DND-41 (cell line): ENCODE measurements at regions not wholly inside any gene's neighbourhood (a gene's known extent, or its start where the extent isn't known, plus 50 kb on each side); places are given as distances from the start of the nearest gene placed in this dataset.

Experiments used
- ATAC-seq: fragments of 200-7000 bp; cut with Tn5 transposase; 3 replicates; pipeline ENCODE4 v1.9.1; 2021; ENCODE audit warnings: low read depth; ENCODE audit not compliant: insufficient read depth
- DNase-seq: peaks from one replicate; pipeline ENCODE4 v3.0.0-alpha.2; 2020
- H2AFZ ChIP-seq: 2 replicates; pipeline ENCODE4 v1.6.0; 2012; ENCODE audit warnings: low read depth, low read length
- H3K27ac ChIP-seq: 2 replicates; pipeline ENCODE4 v1.5.1; 2012; ENCODE audit warnings: low read length, inconsistent platforms
- H3K27me3 ChIP-seq: fragments of 200-600 bp; sonication (generic); 2 replicates; pipeline ENCODE4 v1.6.0; 2012; ENCODE audit warnings: low read length, mild to moderate bottlenecking, inconsistent platforms; ENCODE audit not compliant: insufficient read depth, poor library complexity
- H3K36me3 ChIP-seq: 2 replicates; pipeline ENCODE4 v1.5.1; 2012; ENCODE audit warnings: low read length, inconsistent platforms; ENCODE audit not compliant: insufficient read depth
- H3K4me1 ChIP-seq: 2 replicates; pipeline ENCODE4 v1.5.1; 2012; ENCODE audit warnings: mild to moderate bottlenecking, low read length; ENCODE audit not compliant: insufficient read depth
- H3K4me2 ChIP-seq: 2 replicates; pipeline ENCODE4 v1.6.0; 2012; ENCODE audit warnings: mild to moderate bottlenecking, moderate library complexity, low read length, inconsistent platforms; ENCODE audit not compliant: insufficient read depth
- H3K4me3 ChIP-seq, 2 experiments: fragments of 200-600 bp in 1 of 2; shearing (Covaris generic) in 1 of 2; 2 replicates each; pipeline ENCODE4 v1.5.1; 2012 to 2016; ENCODE audit warnings: inconsistent platforms in 2 of 2, low read length in 2 of 2, mild to moderate bottlenecking in 2 of 2, low read depth in 1 of 2, moderate library complexity in 1 of 2
- H3K79me2 ChIP-seq: 2 replicates; pipeline ENCODE4 v1.6.0; 2012; ENCODE audit warnings: low read length, inconsistent platforms; ENCODE audit not compliant: insufficient read depth
- H3K9ac ChIP-seq: 2 replicates; pipeline ENCODE4 v1.6.0; 2012; ENCODE audit warnings: low read depth, mild to moderate bottlenecking, inconsistent platforms, low read length, moderate library complexity
- H3K9me3 ChIP-seq: 2 replicates; pipeline ENCODE4 v1.5.1; 2012; ENCODE audit warnings: low read length, moderate library complexity, mild to moderate bottlenecking, inconsistent platforms; ENCODE audit not compliant: insufficient read depth, severe bottlenecking
- H4K20me1 ChIP-seq: 2 replicates; pipeline ENCODE4 v1.6.0; 2012; ENCODE audit warnings: low read length; ENCODE audit not compliant: insufficient read depth
- EZH2 ChIP-seq: IDR thresholded peaks from 3 replicates; pipeline ENCODE4 v1.6.1; 2012; ENCODE audit warnings: borderline replicate concordance, low read depth, mild to moderate bottlenecking, moderate library complexity, low read length, inconsistent platforms; ENCODE audit not compliant: severe bottlenecking
- TF ChIP-seq, protein P1 (sequence below): IDR thresholded peaks from 2 replicates; pipeline ENCODE4 v1.5.1; 2012; ENCODE audit warnings: borderline replicate concordance, low read length, moderate library complexity, mild to moderate bottlenecking; ENCODE audit not compliant: poor library complexity, severe bottlenecking; ENCODE audit errors: extremely low read depth

- DNase-seq, result no peak
- H3K36me3 ChIP-seq, result no peaks in the 10 kb centered on the region
- H4K20me1 ChIP-seq, result no peaks in the 10 kb centered on the region
- H3K9me3 ChIP-seq, result no peaks in the 10 kb centered on the region
- no peak for ATAC-seq
- no peak overlapping the region for H3K9ac ChIP-seq
- no peak overlapping the region for H3K27ac ChIP-seq
- H3K4me1 ChIP-seq, result peaks cover 13% of the 10 kb centered on the region
- TF ChIP-seq, protein P1, sequence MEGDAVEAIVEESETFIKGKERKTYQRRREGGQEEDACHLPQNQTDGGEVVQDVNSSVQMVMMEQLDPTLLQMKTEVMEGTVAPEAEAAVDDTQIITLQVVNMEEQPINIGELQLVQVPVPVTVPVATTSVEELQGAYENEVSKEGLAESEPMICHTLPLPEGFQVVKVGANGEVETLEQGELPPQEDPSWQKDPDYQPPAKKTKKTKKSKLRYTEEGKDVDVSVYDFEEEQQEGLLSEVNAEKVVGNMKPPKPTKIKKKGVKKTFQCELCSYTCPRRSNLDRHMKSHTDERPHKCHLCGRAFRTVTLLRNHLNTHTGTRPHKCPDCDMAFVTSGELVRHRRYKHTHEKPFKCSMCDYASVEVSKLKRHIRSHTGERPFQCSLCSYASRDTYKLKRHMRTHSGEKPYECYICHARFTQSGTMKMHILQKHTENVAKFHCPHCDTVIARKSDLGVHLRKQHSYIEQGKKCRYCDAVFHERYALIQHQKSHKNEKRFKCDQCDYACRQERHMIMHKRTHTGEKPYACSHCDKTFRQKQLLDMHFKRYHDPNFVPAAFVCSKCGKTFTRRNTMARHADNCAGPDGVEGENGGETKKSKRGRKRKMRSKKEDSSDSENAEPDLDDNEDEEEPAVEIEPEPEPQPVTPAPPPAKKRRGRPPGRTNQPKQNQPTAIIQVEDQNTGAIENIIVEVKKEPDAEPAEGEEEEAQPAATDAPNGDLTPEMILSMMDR, result no peak
- TF ChIP-seq EZH2, result no peak
- H2AFZ ChIP-seq, result no peak overlapping the region
- H3K27me3 ChIP-seq, result no peaks in the 10 kb centered on the region
- H3K4me3 ChIP-seq, result no peak overlapping the region
- H3K79me2 ChIP-seq, result no peaks in the 10 kb centered on the region
- H3K4me2 ChIP-seq, result no peak overlapping the region
These were observed 2216.7 kb upstream of the PCDH20 start for GRCh38 chr13:63632321-63632720.

- H3K4me3 ChIP-seq, result no peak overlapping the region
- no peaks in the 10 kb centered on the region for H4K20me1 ChIP-seq
- H3K4me1 ChIP-seq, result peaks cover under 1% of the 10 kb centered on the region; the same call in 1 of the 2 replicates
- H3K27me3 ChIP-seq, result no peaks in the 10 kb centered on the region
- H3K9me3 ChIP-seq, result no peaks in the 10 kb centered on the region
- no peak overlapping the region for H2AFZ ChIP-seq
- no peaks in the 10 kb centered on the region for H3K36me3 ChIP-seq
- DNase-seq (no peak), ATAC-seq (no peak)
- no peak overlapping the region for H3K27ac ChIP-seq
- H3K4me2 ChIP-seq, result no peak overlapping the region
- no peak for TF ChIP-seq EZH2
- TF ChIP-seq, protein P1, result no peak
- H3K79me2 ChIP-seq, result no peaks in the 10 kb centered on the region
- H3K9ac ChIP-seq, result no peak overlapping the region
These were observed 2215.4 kb upstream of the PCDH20 start for GRCh38 chr13:63631006-63631405.

GRCh38 chr13:63629591-63629990 lies 2213.9 kb upstream of the PCDH20 start:
- H3K4me3 ChIP-seq, result no peak overlapping the region
- TF ChIP-seq, protein P1, result no peak
- no peak for TF ChIP-seq EZH2
- DNase-seq (no peak), ATAC-seq (no peak)
- no peaks in the 10 kb centered on the region for H3K4me1 ChIP-seq
- no peaks in the 10 kb centered on the region for H3K36me3 ChIP-seq
- no peaks in the 10 kb centered on the region for H4K20me1 ChIP-seq
- H2AFZ ChIP-seq, result no peak overlapping the region
- no peaks in the 10 kb centered on the region for H3K9me3 ChIP-seq
- H3K4me2 ChIP-seq, result no peak overlapping the region
- H3K9ac ChIP-seq, result no peak overlapping the region
- no peaks in the 10 kb centered on the region for H3K79me2 ChIP-seq
- no peak overlapping the region for H3K27ac ChIP-seq
- no peaks in the 10 kb centered on the region for H3K27me3 ChIP-seq

DNA sequence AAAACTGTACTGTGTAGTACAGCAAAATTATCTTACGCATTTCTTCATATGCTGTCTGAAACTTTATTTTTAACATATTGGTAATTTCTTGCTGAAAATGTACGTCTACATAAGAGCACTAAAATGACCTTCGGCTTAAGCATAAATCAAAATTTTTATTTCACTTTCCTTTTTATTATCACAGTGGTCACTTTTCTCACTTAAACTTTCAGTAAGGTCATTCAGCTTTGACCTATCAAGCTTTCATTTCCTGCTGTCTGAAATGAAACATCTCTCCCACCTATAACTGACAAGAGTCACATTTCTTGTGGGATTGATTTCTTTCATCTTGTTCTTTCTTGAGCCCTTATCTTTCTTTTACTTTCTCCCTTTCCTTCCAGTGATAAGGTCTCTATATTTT lies 2212.7 kb upstream of the PCDH20 start:
- Histone ChIP-seq H3K27ac (no peak overlapping the region), H3K9me3 (no peaks in the 10 kb centered on the region), H3K4me3 (no peak overlapping the region), H4K20me1 (no peaks in the 10 kb centered on the region), H3K36me3 (no peaks in the 10 kb centered on the region), H2AFZ (no peak overlapping the region), H3K27me3 (no peaks in the 10 kb centered on the region), H3K79me2 (no peaks in the 10 kb centered on the region), H3K9ac (no peak overlapping the region), H3K4me2 (no peak overlapping the region), H3K4me1 (no peaks in the 10 kb centered on the region)
- DNase-seq, result no peak
- ATAC-seq, result no peak
- TF ChIP-seq, protein P1, result no peak
- TF ChIP-seq EZH2, result no peak
